Trophoblast cell (in vitro differentiated cells and primary cell): ENCODE measurements at regions not wholly inside any gene's neighbourhood (a gene's known extent, or its start where the extent isn't known, plus 50 kb on each side); places are given as distances from the start of the nearest gene placed in this dataset.

Experiments
- DNase-seq, 2 donors: peaks; one replicate each; pipeline ENCODE4 v3.0.0-alpha.2; 2016
- H2AFZ ChIP-seq: 2 replicates; pipeline ENCODE4 v1.6.1; 2013; ENCODE audit warnings: low read length, moderate library complexity, mild to moderate bottlenecking; ENCODE audit not compliant: insufficient read depth, poor library complexity
- H2AK5ac ChIP-seq: 2 replicates; pipeline ENCODE4 v1.6.1; 2013; ENCODE audit warnings: mild to moderate bottlenecking, low read length
- H2BK120ac ChIP-seq: 2 replicates; pipeline ENCODE4 v1.6.1; 2013; ENCODE audit warnings: low read length, mild to moderate bottlenecking, moderate library complexity; ENCODE audit not compliant: insufficient read depth, poor library complexity
- H2BK12ac ChIP-seq: 2 replicates; pipeline ENCODE4 v1.6.1; 2013; ENCODE audit warnings: mild to moderate bottlenecking, low read length, moderate library complexity
- H2BK5ac ChIP-seq: 2 replicates; pipeline ENCODE4 v1.6.1; 2013; ENCODE audit warnings: low read length, low read depth, moderate library complexity, mild to moderate bottlenecking; ENCODE audit not compliant: poor library complexity
- H3K14ac ChIP-seq: 2 replicates; pipeline ENCODE4 v1.6.1; 2013; ENCODE audit warnings: mild to moderate bottlenecking, low read length
- H3K18ac ChIP-seq: 2 replicates; pipeline ENCODE4 v1.6.1; 2013; ENCODE audit warnings: mild to moderate bottlenecking, low read length
- H3K23ac ChIP-seq: 2 replicates; pipeline ENCODE4 v1.6.1; 2013; ENCODE audit warnings: low read length
- H3K27ac ChIP-seq: 2 replicates; pipeline ENCODE4 v1.5.1; 2013; ENCODE audit warnings: low read depth, mild to moderate bottlenecking, inconsistent platforms, low read length, moderate library complexity
- H3K27me3 ChIP-seq: 2 replicates; pipeline ENCODE4 v1.6.1; 2013; ENCODE audit warnings: inconsistent platforms, mild to moderate bottlenecking, low read length, moderate library complexity; ENCODE audit not compliant: insufficient read depth
- H3K36me3 ChIP-seq, 2 experiments: 1 replicate in 1 of 2; 2 replicates in 1 of 2; pipeline ENCODE4 v1.6.1; 2013; ENCODE audit warnings: low read length in 2 of 2, mild to moderate bottlenecking in 2 of 2, moderate library complexity in 1 of 2; ENCODE audit not compliant: insufficient read depth in 2 of 2, control insufficient read depth in 1 of 2
- H3K4ac ChIP-seq: 2 replicates; pipeline ENCODE4 v1.6.1; 2013; ENCODE audit warnings: low read depth, mild to moderate bottlenecking, low read length, moderate library complexity
- H3K4me1 ChIP-seq, 2 experiments: 1 replicate in 1 of 2; 2 replicates in 1 of 2; pipeline ENCODE4 v1.6.1; 2013; ENCODE audit warnings: low read length in 2 of 2, mild to moderate bottlenecking in 2 of 2, moderate library complexity in 1 of 2; ENCODE audit not compliant: insufficient read depth in 2 of 2, control insufficient read depth in 1 of 2
- H3K4me2 ChIP-seq: 2 replicates; pipeline ENCODE4 v1.6.1; 2013; ENCODE audit warnings: inconsistent platforms, mild to moderate bottlenecking, low read length, moderate library complexity
- H3K4me3 ChIP-seq: 2 replicates; pipeline ENCODE4 v1.5.1; 2013; ENCODE audit warnings: mild to moderate bottlenecking, low read depth, low read length, inconsistent platforms
- H3K79me1 ChIP-seq: one replicate; pipeline ENCODE4 v1.6.1; 2013; ENCODE audit warnings: low read length
- H3K79me2 ChIP-seq: 2 replicates; pipeline ENCODE4 v1.6.1; 2013; ENCODE audit warnings: low read length, mild to moderate bottlenecking; ENCODE audit not compliant: control insufficient read depth, insufficient read depth, poor library complexity
- H3K9ac ChIP-seq: 2 replicates; pipeline ENCODE4 v1.6.1; 2013; ENCODE audit warnings: mild to moderate bottlenecking, low read length
- H3K9me3 ChIP-seq: 2 replicates; pipeline ENCODE4 v1.6.1; 2013; ENCODE audit warnings: low read depth, mild to moderate bottlenecking, control low read depth, inconsistent platforms, low read length; ENCODE audit not compliant: insufficient read depth
- H4K12ac ChIP-seq: 2 replicates; pipeline ENCODE4 v1.6.1; 2013; ENCODE audit warnings: low read depth, mild to moderate bottlenecking, low read length, moderate library complexity
- H4K8ac ChIP-seq: 2 replicates; pipeline ENCODE4 v1.6.1; 2013; ENCODE audit warnings: low read depth, mild to moderate bottlenecking, low read length, moderate library complexity
- H4K91ac ChIP-seq: one replicate; pipeline ENCODE4 v1.6.1; 2013; ENCODE audit warnings: low read depth, mild to moderate bottlenecking, low read length, moderate library complexity
- WGBS: extraction: QIAGEN DNeasy Blood & Tissue Kit; methylation state at CpG from one replicate; pipeline ENCODE4 v1.1.7; 2013; ENCODE audit warnings: missing lambda C conversion rate; ENCODE audit not compliant: insufficient read length, insufficient coverage; ENCODE audit errors: extremely low coverage; 5-methylcytosine and 5-hydroxymethylcytosine counted together

GRCh38 chr10:62453274-62453673 lies 79.1 kb downstream of the ZNF365 start:
- Histone ChIP-seq H3K23ac (no peak overlapping the region), H2AK5ac (no peak overlapping the region), H4K12ac (no peak overlapping the region), H3K9me3 (no peaks in the 10 kb centered on the region), H2BK5ac (no peak overlapping the region), H4K8ac (no peak overlapping the region), H3K4ac (no peak overlapping the region), H3K4me1 (peaks cover 5 to 6% of the 10 kb centered on the region in 2 experiments), H3K27ac (no peak overlapping the region), H3K36me3 (no peaks in the 10 kb centered on the region), H3K79me1 (no peaks in the 10 kb centered on the region), H3K4me3 (no peak overlapping the region), H3K4me2 (no peak overlapping the region), H2BK120ac (no peak overlapping the region), H3K9ac (no peak overlapping the region), H3K14ac (no peak overlapping the region), H3K18ac (no peak overlapping the region), H3K79me2 (no peaks in the 10 kb centered on the region), H3K27me3 (no peaks in the 10 kb centered on the region), H2AFZ (no peak overlapping the region), H2BK12ac (no peak overlapping the region), H4K91ac (no peak overlapping the region)
- no peak for DNase-seq
- no CpG with 5 or more reads among the region's 3 CpGs for WGBS

DNA sequence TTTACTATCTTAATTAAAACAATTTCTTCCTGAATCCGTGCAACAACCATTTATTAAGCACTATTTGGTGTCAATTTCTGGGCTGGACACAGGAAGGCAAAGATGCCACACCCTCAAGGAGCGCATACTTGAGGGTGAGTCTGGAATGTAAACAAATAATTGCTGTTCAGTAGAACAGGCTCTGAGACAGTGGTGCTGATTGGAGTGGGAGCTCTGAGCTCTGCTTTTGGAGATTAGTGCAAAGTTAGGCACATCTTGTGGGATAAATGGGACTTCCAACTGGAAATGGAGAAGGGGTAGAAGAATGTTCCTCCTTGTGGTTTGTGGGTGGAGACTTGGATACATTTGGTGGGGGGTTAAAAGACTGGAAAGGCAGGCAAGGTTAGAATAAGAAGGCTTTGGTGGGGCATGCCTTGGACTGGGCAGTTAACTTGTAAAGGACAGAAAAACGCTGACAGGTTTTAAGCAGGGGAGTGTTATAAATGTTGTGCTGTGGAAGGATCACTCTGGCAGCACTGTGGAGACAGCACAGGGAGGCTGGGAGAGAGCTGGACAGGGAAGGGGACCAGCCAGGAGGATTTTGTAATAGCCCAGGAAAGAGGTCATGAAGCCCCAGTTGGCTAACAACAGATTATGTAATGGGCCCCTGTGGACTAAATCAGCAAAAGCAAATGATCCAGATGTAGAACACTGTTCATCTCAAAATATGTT lies 80.7 kb downstream of the ZNF365 start:
- Histone ChIP-seq H3K9ac (no peak overlapping the region), H3K27me3 (no peaks in the 10 kb centered on the region), H3K4me1 (peaks cover 5 to 6% of the 10 kb centered on the region in 2 experiments), H3K14ac (no peak overlapping the region), H3K18ac (no peak overlapping the region), H3K23ac (no peak overlapping the region), H2AFZ (no peak overlapping the region), H3K4me2 (peak overlapping the region; percentile 36), H3K4ac (no peak overlapping the region), H4K12ac (no peak overlapping the region), H3K4me3 (no peak overlapping the region), H2BK5ac (no peak overlapping the region), H3K79me1 (no peaks in the 10 kb centered on the region), H2BK12ac (no peak overlapping the region), H3K79me2 (no peaks in the 10 kb centered on the region), H3K27ac (no peak overlapping the region), H2AK5ac (no peak overlapping the region), H2BK120ac (no peak overlapping the region), H4K8ac (no peak overlapping the region), H3K36me3 (no peaks in the 10 kb centered on the region), H4K91ac (no peak overlapping the region), H3K9me3 (no peaks in the 10 kb centered on the region)
- no CpG with 5 or more reads among the region's 3 CpGs for WGBS
- peak in 1 of 2 donors; percentile 11 for DNase-seq

- no peak overlapping the region for H2BK120ac ChIP-seq
- no peak overlapping the region for H2BK5ac ChIP-seq
- no peak overlapping the region for H2AFZ ChIP-seq
- no peak overlapping the region for H3K18ac ChIP-seq
- no peak overlapping the region for H3K4ac ChIP-seq
- no peak overlapping the region for H4K8ac ChIP-seq
- no CpG with 5 or more reads among the region's 5 CpGs for WGBS
- H2BK12ac ChIP-seq: no peak overlapping the region
- no peak overlapping the region for H3K4me3 ChIP-seq
- no peaks in the 10 kb centered on the region for H3K27me3 ChIP-seq
- no peak overlapping the region for H3K9ac ChIP-seq
- no peak overlapping the region for H3K27ac ChIP-seq
- H3K9me3 ChIP-seq: no peaks in the 10 kb centered on the region
- H3K14ac ChIP-seq: no peak overlapping the region
- H3K4me2 ChIP-seq: no peak overlapping the region
- H3K79me2 ChIP-seq: no peaks in the 10 kb centered on the region
- no peak overlapping the region for H4K12ac ChIP-seq
- no peaks in the 10 kb centered on the region for H3K36me3 ChIP-seq
- H2AK5ac ChIP-seq: no peak overlapping the region
- DNase-seq: no peak
- H3K79me1 ChIP-seq: no peaks in the 10 kb centered on the region
- H4K91ac ChIP-seq: no peak overlapping the region
- no peak overlapping the region for H3K23ac ChIP-seq
- peaks cover 5 to 6% of the 10 kb centered on the region in 2 experiments for H3K4me1 ChIP-seq
Measured at GRCh38 chr10:62456611-62457101, 82.5 kb downstream of the ZNF365 start.

GRCh38 chr10:62457196-62457595 lies 83.0 kb downstream of the ZNF365 start:
- Histone ChIP-seq H3K23ac (no peak overlapping the region), H3K4me2 (no peak overlapping the region), H3K27me3 (no peaks in the 10 kb centered on the region), H2AFZ (no peak overlapping the region), H2BK120ac (no peak overlapping the region), H3K4me3 (no peak overlapping the region), H3K4ac (no peak overlapping the region), H3K36me3 (no peaks in the 10 kb centered on the region), H3K79me1 (no peaks in the 10 kb centered on the region), H4K8ac (no peak overlapping the region), H3K79me2 (no peaks in the 10 kb centered on the region), H3K9me3 (no peaks in the 10 kb centered on the region), H3K18ac (no peak overlapping the region), H2AK5ac (no peak overlapping the region), H2BK12ac (no peak overlapping the region), H3K4me1 (peaks cover 5 to 6% of the 10 kb centered on the region in 2 experiments), H4K12ac (no peak overlapping the region), H2BK5ac (no peak overlapping the region), H3K14ac (no peak overlapping the region), H3K9ac (no peak overlapping the region), H4K91ac (no peak overlapping the region), H3K27ac (no peak overlapping the region)
- DNase-seq: no peak
- WGBS: no CpG with 5 or more reads among the region's 2 CpGs
